Hepatocyte (in vitro differentiated cells): ENCODE measurements at regions not wholly inside any gene's neighbourhood (a gene's known extent, or its start where the extent isn't known, plus 50 kb on each side); places are given as distances from the start of the nearest gene placed in this dataset.

Experiments
- EZH2 ChIP-seq: fragments of 200-600 bp; sonication (generic); IDR thresholded peaks from 2 replicates; pipeline ENCODE4 v1.6.1; 2016; ENCODE audit warnings: antibody characterized with exemption, mild to moderate bottlenecking, borderline replicate concordance
- EZH2phosphoT487 ChIP-seq: fragments of 200-600 bp; sonication (generic); IDR thresholded peaks from one replicate; pipeline ENCODE4 v1.6.1; 2018; ENCODE audit warnings: antibody characterized with exemption, mild to moderate bottlenecking, low read depth, moderate library complexity; ENCODE audit not compliant: unreplicated experiment, severe bottlenecking
- TF ChIP-seq, protein P1 (sequence below): fragments of 200-600 bp; sonication (generic); IDR thresholded peaks from 2 replicates; pipeline ENCODE4 v1.5.1; 2016; ENCODE audit warnings: antibody characterized with exemption, mild to moderate bottlenecking; ENCODE audit not compliant: poor library complexity

- TF ChIP-seq, protein P1, sequence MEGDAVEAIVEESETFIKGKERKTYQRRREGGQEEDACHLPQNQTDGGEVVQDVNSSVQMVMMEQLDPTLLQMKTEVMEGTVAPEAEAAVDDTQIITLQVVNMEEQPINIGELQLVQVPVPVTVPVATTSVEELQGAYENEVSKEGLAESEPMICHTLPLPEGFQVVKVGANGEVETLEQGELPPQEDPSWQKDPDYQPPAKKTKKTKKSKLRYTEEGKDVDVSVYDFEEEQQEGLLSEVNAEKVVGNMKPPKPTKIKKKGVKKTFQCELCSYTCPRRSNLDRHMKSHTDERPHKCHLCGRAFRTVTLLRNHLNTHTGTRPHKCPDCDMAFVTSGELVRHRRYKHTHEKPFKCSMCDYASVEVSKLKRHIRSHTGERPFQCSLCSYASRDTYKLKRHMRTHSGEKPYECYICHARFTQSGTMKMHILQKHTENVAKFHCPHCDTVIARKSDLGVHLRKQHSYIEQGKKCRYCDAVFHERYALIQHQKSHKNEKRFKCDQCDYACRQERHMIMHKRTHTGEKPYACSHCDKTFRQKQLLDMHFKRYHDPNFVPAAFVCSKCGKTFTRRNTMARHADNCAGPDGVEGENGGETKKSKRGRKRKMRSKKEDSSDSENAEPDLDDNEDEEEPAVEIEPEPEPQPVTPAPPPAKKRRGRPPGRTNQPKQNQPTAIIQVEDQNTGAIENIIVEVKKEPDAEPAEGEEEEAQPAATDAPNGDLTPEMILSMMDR = no peak
- no peak for TF ChIP-seq EZH2
- no peak for TF ChIP-seq EZH2phosphoT487
These were observed 126.1 kb downstream of the OSR1 start for GRCh38 chr2:19232312-19232711.
